Endothelial cell (in vitro differentiated cells): ENCODE measurements at regions not wholly inside any gene's neighbourhood (a gene's known extent, or its start where the extent isn't known, plus 50 kb on each side); places are given as distances from the start of the nearest gene placed in this dataset.

Source experiments
- DNase-seq: peaks from one replicate; pipeline ENCODE4 v3.0.0; 2021; ENCODE audit warnings: low spot score
- H3K27ac Mint-ChIP-seq: one replicate; pipeline ENCODE4 v1.8.0; 2021; ENCODE audit warnings: mixed read lengths, inconsistent platforms; ENCODE audit not compliant: unreplicated experiment
- H3K27me3 Mint-ChIP-seq: one replicate; pipeline ENCODE4 v1.8.0; 2021; ENCODE audit warnings: mild to moderate bottlenecking, moderate library complexity, mixed read lengths, inconsistent platforms; ENCODE audit not compliant: unreplicated experiment
- H3K36me3 Mint-ChIP-seq: one replicate; pipeline ENCODE4 v1.8.0; 2021; ENCODE audit warnings: mild to moderate bottlenecking, low read depth, mixed read lengths, inconsistent platforms; ENCODE audit not compliant: unreplicated experiment
- H3K4me1 Mint-ChIP-seq: one replicate; pipeline ENCODE4 v1.8.0; 2021; ENCODE audit warnings: mild to moderate bottlenecking, mixed read lengths, inconsistent platforms; ENCODE audit not compliant: unreplicated experiment
- H3K4me3 Mint-ChIP-seq: one replicate; pipeline ENCODE4 v1.8.0; 2021; ENCODE audit warnings: mild to moderate bottlenecking, mixed read lengths, inconsistent platforms; ENCODE audit not compliant: unreplicated experiment
- H3K9me3 Mint-ChIP-seq: one replicate; pipeline ENCODE4 v1.8.0; 2021; ENCODE audit warnings: mixed read lengths, inconsistent platforms; ENCODE audit not compliant: unreplicated experiment
- CTCF ChIP-seq: fragments of 200-600 bp; sonication (generic); IDR thresholded peaks from one replicate; pipeline ENCODE4 v1.5.0; 2021; ENCODE audit warnings: antibody characterized with exemption; ENCODE audit not compliant: unreplicated experiment

DNA sequence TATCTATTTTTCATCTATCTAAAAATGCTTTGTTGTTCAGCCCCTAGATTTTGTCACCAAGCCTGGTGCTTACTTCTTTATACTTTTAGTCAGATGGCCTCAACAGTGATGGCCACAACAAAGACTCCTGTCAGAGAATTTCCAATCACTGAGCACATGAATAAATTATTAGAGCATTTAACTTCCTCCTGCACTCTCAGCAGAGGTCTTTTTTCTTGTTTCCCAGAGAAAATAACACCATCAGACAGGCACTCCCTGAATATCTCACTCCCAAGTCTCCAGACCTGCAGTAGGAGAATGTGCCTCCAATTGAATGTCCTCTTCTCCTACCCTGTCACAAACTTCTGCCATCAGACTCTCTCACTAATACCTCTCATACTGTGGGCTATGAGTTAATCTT lies 616.0 kb upstream of the NR5A2 start:
- Mint-ChIP-seq H3K36me3 (no peaks in the 10 kb centered on the region), H3K27me3 (peaks cover 2% of the 10 kb centered on the region), H3K9me3 (peaks cover 4% of the 10 kb centered on the region), H3K4me3 (no peak overlapping the region), H3K27ac (no peak overlapping the region), H3K4me1 (peaks cover 2% of the 10 kb centered on the region)
- DNase-seq: no peak
- no peak for TF ChIP-seq CTCF

DNA sequence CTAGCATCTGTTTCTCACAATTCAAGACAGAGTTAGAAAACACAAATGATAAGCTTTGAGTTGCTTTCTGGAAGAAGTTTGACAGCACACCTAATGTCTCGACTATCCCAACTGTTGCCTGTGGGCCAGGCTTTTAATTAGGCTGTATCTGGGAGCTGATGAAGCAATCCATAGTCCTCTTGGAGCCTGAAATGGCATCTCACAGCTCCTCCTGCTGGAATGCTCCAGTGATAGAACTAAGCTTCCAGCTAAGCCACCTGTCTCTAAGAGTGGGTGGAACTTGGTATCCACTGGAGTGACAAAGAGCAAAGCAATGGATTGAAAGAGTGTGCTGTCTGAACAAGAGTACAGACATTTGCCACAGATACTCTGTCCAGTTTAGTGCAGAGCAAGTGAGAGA lies 605.3 kb upstream of the NR5A2 start:
- H3K4me3 Mint-ChIP-seq: no peak overlapping the region
- DNase-seq: peak; percentile 20
- no peaks in the 10 kb centered on the region for H3K27me3 Mint-ChIP-seq
- no peaks in the 10 kb centered on the region for H3K36me3 Mint-ChIP-seq
- no peaks in the 10 kb centered on the region for H3K4me1 Mint-ChIP-seq
- TF ChIP-seq CTCF: no peak
- no peak overlapping the region for H3K27ac Mint-ChIP-seq
- H3K9me3 Mint-ChIP-seq: no peaks in the 10 kb centered on the region

DNA sequence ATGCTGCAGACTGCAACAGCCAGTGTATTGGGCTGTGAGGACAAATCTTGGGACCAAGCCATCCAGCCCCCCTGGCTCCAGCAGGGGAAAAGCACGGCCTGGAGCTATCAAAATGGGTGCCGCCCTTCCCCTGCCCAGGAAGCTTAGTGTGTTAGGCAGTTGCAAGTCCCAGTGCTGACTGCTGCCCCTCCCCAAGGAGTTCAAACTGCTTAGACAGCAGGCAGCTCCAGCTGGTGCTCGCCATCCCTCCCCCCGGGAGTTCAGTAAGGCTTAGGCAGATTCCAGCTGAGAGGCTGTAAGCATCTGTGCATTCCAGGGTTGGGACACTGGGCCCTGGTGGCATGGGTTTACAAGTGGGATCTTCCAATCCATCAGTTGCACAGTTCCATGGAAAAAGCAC lies 579.6 kb upstream of the NR5A2 start:
- Mint-ChIP-seq H3K4me3 (no peak overlapping the region), H3K9me3 (no peaks in the 10 kb centered on the region), H3K27ac (no peak overlapping the region), H3K36me3 (no peaks in the 10 kb centered on the region), H3K4me1 (no peaks in the 10 kb centered on the region), H3K27me3 (no peaks in the 10 kb centered on the region)
- no peak for DNase-seq
- TF ChIP-seq CTCF: no peak

DNA sequence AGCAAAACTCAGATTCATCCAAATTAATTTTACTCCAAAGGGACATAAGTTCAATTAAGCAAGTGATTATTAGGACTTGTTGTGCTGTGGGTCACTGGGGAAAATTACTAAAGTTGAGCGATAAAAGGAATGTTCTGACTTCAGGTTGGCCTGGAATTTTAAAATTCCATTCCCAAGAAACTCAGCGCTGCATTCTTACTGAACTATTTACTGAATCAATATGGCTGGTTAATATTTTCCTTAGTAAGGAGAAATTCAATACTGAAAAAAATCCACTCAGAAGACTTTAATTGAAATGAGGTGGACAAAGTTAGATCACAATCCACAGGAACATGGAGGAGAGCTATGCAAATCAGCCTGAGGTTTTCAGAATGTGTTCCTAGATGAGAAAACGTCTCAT lies 578.9 kb upstream of the NR5A2 start:
- no peaks in the 10 kb centered on the region for H3K9me3 Mint-ChIP-seq
- no peak overlapping the region for H3K4me3 Mint-ChIP-seq
- H3K36me3 Mint-ChIP-seq: no peaks in the 10 kb centered on the region
- no peaks in the 10 kb centered on the region for H3K4me1 Mint-ChIP-seq
- DNase-seq: no peak
- no peaks in the 10 kb centered on the region for H3K27me3 Mint-ChIP-seq
- no peak overlapping the region for H3K27ac Mint-ChIP-seq
- TF ChIP-seq CTCF: no peak

DNA sequence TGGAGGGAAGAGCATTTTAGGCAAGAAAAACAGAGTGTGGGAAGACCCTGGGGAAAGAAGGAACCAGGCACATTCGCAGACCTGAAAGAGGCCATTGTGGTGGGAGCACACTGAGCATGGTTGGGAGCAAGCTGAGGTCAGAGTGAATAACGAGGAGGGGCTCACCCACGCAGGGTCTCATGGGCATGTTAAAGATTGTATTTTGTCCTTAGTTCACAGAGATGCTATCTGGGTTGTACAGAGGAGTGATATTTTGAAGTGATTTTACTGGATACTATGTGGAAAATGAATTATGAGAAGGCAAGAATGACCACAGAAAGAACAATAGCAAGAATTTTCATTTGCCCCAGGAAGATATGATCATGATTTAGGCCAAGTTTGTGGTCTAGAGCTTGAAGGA lies 578.3 kb upstream of the NR5A2 start:
- H3K4me3 Mint-ChIP-seq: no peak overlapping the region

More for the DNA sequence above, 578.3 kb upstream of the NR5A2 start:
- Mint-ChIP-seq H3K36me3 (no peaks in the 10 kb centered on the region), H3K9me3 (no peaks in the 10 kb centered on the region), H3K27me3 (no peaks in the 10 kb centered on the region), H3K27ac (no peak overlapping the region), H3K4me1 (no peaks in the 10 kb centered on the region)
- no peak for DNase-seq
- no peak for TF ChIP-seq CTCF
